ENCODE measurements at regions not wholly inside any gene's neighbourhood (a gene's known extent, or its start where the extent isn't known, plus 50 kb on each side); places are given as distances from the start of the nearest gene placed in this dataset.
"Not testable (repeated sequence)": the region's sequence is repeated elsewhere in the genome, so short reads cannot be mapped to it uniquely, and the experiment has no call there.

GRCh38 chr1:115531631-115532264 is 110.0 kb upstream of the VANGL1 start:
- DNase-seq, result no peak

- no peak for DNase-seq
Measured at GRCh38 chr1:115530407-115530806, 111.4 kb upstream of the VANGL1 start.

GRCh38 chr1:115529216-115529897 is 112.4 kb upstream of the VANGL1 start:
- DNase-seq, result no peak

- not testable (repeated sequence) for DNase-seq
Measured at GRCh38 chr1:115528336-115528735, 113.4 kb upstream of the VANGL1 start.

GRCh38 chr1:115527746-115528145 is 114.0 kb upstream of the VANGL1 start:
- no peak for DNase-seq

- no peak for DNase-seq
Measured at GRCh38 chr1:115526900-115527299, 114.9 kb upstream of the VANGL1 start.

- no peak for DNase-seq
Measured at GRCh38 chr1:115524236-115524635, 117.5 kb upstream of the VANGL1 start.

- DNase-seq, result no peak
Measured at GRCh38 chr1:115522386-115522785, 119.4 kb upstream of the VANGL1 start.

GRCh38 chr1:115515270-115515669 is 126.5 kb upstream of the VANGL1 start:
- peak; percentile 73 for DNase-seq

GRCh38 chr1:115510226-115510625 is 131.5 kb upstream of the VANGL1 start:
- DNase-seq, result not testable (repeated sequence)

GRCh38 chr1:115507901-115508300 is 133.9 kb upstream of the VANGL1 start:
- DNase-seq, result no peak

- DNase-seq, result peak; percentile 68
Measured at GRCh38 chr1:115506924-115507589, 134.7 kb upstream of the VANGL1 start.

GRCh38 chr1:115506518-115506917 is 135.3 kb upstream of the VANGL1 start:
- no peak for DNase-seq

- DNase-seq, result no peak
Measured at GRCh38 chr1:115505148-115505571, 136.6 kb upstream of the VANGL1 start.

GRCh38 chr1:115502183-115502582 is 139.6 kb upstream of the VANGL1 start:
- not testable (repeated sequence) for DNase-seq

- no peak for DNase-seq
Measured at GRCh38 chr1:115501476-115501875, 140.3 kb upstream of the VANGL1 start.

GRCh38 chr1:115499253-115499652 is 142.5 kb upstream of the VANGL1 start:
- DNase-seq, result no peak

- DNase-seq, result peak; percentile 72
Measured at GRCh38 chr1:115496904-115497527, 144.8 kb upstream of the VANGL1 start.

- DNase-seq, result no peak
Measured at GRCh38 chr1:115495625-115496024, 146.1 kb upstream of the VANGL1 start.

- no peak for DNase-seq
Measured at GRCh38 chr1:115495111-115495510, 146.7 kb upstream of the VANGL1 start.

- DNase-seq, result no peak
Measured at GRCh38 chr1:115493834-115494233, 147.9 kb upstream of the VANGL1 start.

- DNase-seq, result peak; percentile 72
Measured at GRCh38 chr1:115492880-115493279, 148.9 kb upstream of the VANGL1 start.

GRCh38 chr1:115492019-115492595 is 149.7 kb upstream of the VANGL1 start:
- DNase-seq, result no peak

All from islet precursor cell (in vitro differentiated cells).